GM19035 (cell line): ENCODE measurements at regions not wholly inside any gene's neighbourhood (a gene's known extent, or its start where the extent isn't known, plus 50 kb on each side); places are given as distances from the start of the nearest gene placed in this dataset.
"Not testable (repeated sequence)": the region's sequence is repeated elsewhere in the genome, so short reads cannot be mapped to it uniquely, and the experiment has no call there.

Experiments used
- ATAC-seq: cut with Tn5 transposase; IDR thresholded peaks from one replicate; pipeline ENCODE4 v1.9.1; 2021; ENCODE audit not compliant: unreplicated experiment

- ATAC-seq = no peak
Measured at GRCh38 chr2:138298900-138299299, 202.7 kb upstream of the SPOPL start.

GRCh38 chr2:138306626-138307025 lies 194.9 kb upstream of the SPOPL start:
- no peak for ATAC-seq

- no peak for ATAC-seq
Measured at GRCh38 chr2:138307099-138307498, 194.5 kb upstream of the SPOPL start.

GRCh38 chr2:138309760-138310159 lies 191.8 kb upstream of the SPOPL start:
- ATAC-seq = no peak

GRCh38 chr2:138312061-138312460 lies 189.5 kb upstream of the SPOPL start:
- no peak for ATAC-seq

- ATAC-seq = not testable (repeated sequence)
Measured at GRCh38 chr2:138315619-138316018, 186.0 kb upstream of the SPOPL start.

- no peak for ATAC-seq
Measured at GRCh38 chr2:138319616-138320015, 182.0 kb upstream of the SPOPL start.

GRCh38 chr2:138321458-138321857 lies 180.1 kb upstream of the SPOPL start:
- ATAC-seq = no peak

GRCh38 chr2:138323382-138324067 lies 178.0 kb upstream of the SPOPL start:
- no peak for ATAC-seq

- no peak for ATAC-seq
Measured at GRCh38 chr2:138324068-138324771, 177.3 kb upstream of the SPOPL start.

GRCh38 chr2:138327967-138328366 lies 173.6 kb upstream of the SPOPL start:
- no peak for ATAC-seq

- no peak for ATAC-seq
Measured at GRCh38 chr2:138329162-138329561, 172.4 kb upstream of the SPOPL start.

- ATAC-seq = no peak
Measured at GRCh38 chr2:138329591-138329990, 172.0 kb upstream of the SPOPL start.

GRCh38 chr2:138333121-138333520 lies 168.4 kb upstream of the SPOPL start:
- ATAC-seq = no peak

GRCh38 chr2:138333677-138334076 lies 167.9 kb upstream of the SPOPL start:
- ATAC-seq = no peak

- ATAC-seq = no peak
Measured at GRCh38 chr2:138334323-138334722, 167.2 kb upstream of the SPOPL start.

GRCh38 chr2:138335036-138335435 lies 166.5 kb upstream of the SPOPL start:
- no peak for ATAC-seq

GRCh38 chr2:138336146-138336545 lies 165.4 kb upstream of the SPOPL start:
- no peak for ATAC-seq

GRCh38 chr2:138355244-138355643 lies 146.3 kb upstream of the SPOPL start:
- no peak for ATAC-seq

- ATAC-seq = no peak
Measured at GRCh38 chr2:138356178-138356577, 145.4 kb upstream of the SPOPL start.

GRCh38 chr2:138359532-138359931 lies 142.0 kb upstream of the SPOPL start:
- no peak for ATAC-seq

- no peak for ATAC-seq
Measured at GRCh38 chr2:138364554-138365162, 136.9 kb upstream of the SPOPL start.
